Endothelial cell of umbilical vein (primary cell): ENCODE measurements at regions not wholly inside any gene's neighbourhood (a gene's known extent, or its start where the extent isn't known, plus 50 kb on each side); places are given as distances from the start of the nearest gene placed in this dataset.

Source experiments
- CTCF ChIP-seq, 2 donors: IDR thresholded peaks; 1 replicate in 1 of 2; 2 replicates in 1 of 2; pipeline ENCODE4 v1.5.1; 2011; ENCODE audit warnings: low read length in 2 of 2, mild to moderate bottlenecking in 2 of 2, moderate library complexity in 2 of 2, control low read depth in 1 of 2, inconsistent platforms in 1 of 2, low read depth in 1 of 2; ENCODE audit not compliant: insufficient read depth in 1 of 2; ENCODE audit errors: extremely low read depth in 1 of 2
- FOS ChIP-seq: IDR thresholded peaks from 2 replicates; pipeline ENCODE4 v1.6.1; 2011; ENCODE audit warnings: mild to moderate bottlenecking, low read length, moderate library complexity, borderline replicate concordance; ENCODE audit not compliant: insufficient read depth
- JUN ChIP-seq: IDR thresholded peaks from 2 replicates; pipeline ENCODE4 v1.6.1; 2011; ENCODE audit warnings: borderline replicate concordance, low read depth; ENCODE audit not compliant: insufficient read length, insufficient read depth
- MAX ChIP-seq: IDR thresholded peaks from 2 replicates; pipeline ENCODE4 v1.6.1; 2011; ENCODE audit not compliant: insufficient read depth, insufficient read length
- POLR2A ChIP-seq: IDR thresholded peaks from 2 replicates; pipeline ENCODE4 v1.6.1; 2012; ENCODE audit warnings: low read depth, mild to moderate bottlenecking, control low read depth, low read length
- POLR2AphosphoS5 ChIP-seq: IDR thresholded peaks from 2 replicates; pipeline ENCODE4 v1.6.1; 2012; ENCODE audit warnings: low read depth, mild to moderate bottlenecking, control low read depth, low read length, moderate library complexity; ENCODE audit not compliant: insufficient read depth

- no peak for TF ChIP-seq CTCF (IDR thresholded peaks at IDR 0.05; ENCODE audit: extremely low read depth in 1 of 2, insufficient read depth in 1 of 2, low read depth in 1 of 2, low read length in 2 of 2)
- no peak for TF ChIP-seq FOS
- no peak for TF ChIP-seq POLR2AphosphoS5
- no peak for TF ChIP-seq POLR2A
- TF ChIP-seq JUN = no peak
- no peak for TF ChIP-seq MAX
These were observed 180.3 kb upstream of the ZNF217 start for GRCh38 chr20:53773792-53774401.
